Lower leg skin (tissue), 3 donors: ENCODE measurements at regions not wholly inside any gene's neighbourhood (a gene's known extent, or its start where the extent isn't known, plus 50 kb on each side); places are given as distances from the start of the nearest gene placed in this dataset.

Experiments
- POLR2A ChIP-seq, 2 donors: fragments of 450-650 bp; IDR thresholded peaks; one replicate each; pipeline ENCODE4 v1.6.1; 2016 to 2017; ENCODE audit warnings: antibody characterized with exemption in 2 of 2, mild to moderate bottlenecking in 1 of 2, moderate library complexity in 1 of 2
- TF ChIP-seq, protein P1 (sequence below), 3 donors: fragments of 450-650 bp; IDR thresholded peaks; one replicate each; pipeline ENCODE4 v1.5.1; 2016; ENCODE audit warnings: antibody characterized with exemption in 3 of 3, mild to moderate bottlenecking in 3 of 3, moderate library complexity in 2 of 3

DNA sequence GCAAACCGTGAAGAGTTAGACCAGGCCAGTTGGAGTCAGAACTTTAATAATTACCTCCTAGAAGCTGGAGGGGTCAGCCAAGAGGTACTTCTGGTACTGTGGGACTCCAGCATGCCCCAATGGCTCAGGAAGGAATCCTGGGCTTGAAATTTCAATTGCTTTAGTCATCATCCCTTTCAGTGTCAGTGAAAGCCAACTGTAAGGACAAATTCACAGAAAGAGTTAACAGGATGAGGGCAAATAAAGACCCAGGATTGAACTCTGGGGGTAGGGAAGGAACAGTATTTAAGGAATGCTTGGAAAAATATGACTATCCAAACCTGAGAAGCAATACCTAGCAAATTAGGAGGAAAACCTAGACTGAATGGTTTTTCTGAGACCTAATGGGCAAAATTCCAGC lies 735.1 kb upstream of the MARCKS start:
- TF ChIP-seq, protein P1, sequence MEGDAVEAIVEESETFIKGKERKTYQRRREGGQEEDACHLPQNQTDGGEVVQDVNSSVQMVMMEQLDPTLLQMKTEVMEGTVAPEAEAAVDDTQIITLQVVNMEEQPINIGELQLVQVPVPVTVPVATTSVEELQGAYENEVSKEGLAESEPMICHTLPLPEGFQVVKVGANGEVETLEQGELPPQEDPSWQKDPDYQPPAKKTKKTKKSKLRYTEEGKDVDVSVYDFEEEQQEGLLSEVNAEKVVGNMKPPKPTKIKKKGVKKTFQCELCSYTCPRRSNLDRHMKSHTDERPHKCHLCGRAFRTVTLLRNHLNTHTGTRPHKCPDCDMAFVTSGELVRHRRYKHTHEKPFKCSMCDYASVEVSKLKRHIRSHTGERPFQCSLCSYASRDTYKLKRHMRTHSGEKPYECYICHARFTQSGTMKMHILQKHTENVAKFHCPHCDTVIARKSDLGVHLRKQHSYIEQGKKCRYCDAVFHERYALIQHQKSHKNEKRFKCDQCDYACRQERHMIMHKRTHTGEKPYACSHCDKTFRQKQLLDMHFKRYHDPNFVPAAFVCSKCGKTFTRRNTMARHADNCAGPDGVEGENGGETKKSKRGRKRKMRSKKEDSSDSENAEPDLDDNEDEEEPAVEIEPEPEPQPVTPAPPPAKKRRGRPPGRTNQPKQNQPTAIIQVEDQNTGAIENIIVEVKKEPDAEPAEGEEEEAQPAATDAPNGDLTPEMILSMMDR (IDR thresholded peaks at IDR 0.05) = no peak
- no peak for TF ChIP-seq POLR2A (IDR thresholded peaks at IDR 0.05)
